ENCODE measurements at regions not wholly inside any gene's neighbourhood (a gene's known extent, or its start where the extent isn't known, plus 50 kb on each side); places are given as distances from the start of the nearest gene placed in this dataset.

DNA sequence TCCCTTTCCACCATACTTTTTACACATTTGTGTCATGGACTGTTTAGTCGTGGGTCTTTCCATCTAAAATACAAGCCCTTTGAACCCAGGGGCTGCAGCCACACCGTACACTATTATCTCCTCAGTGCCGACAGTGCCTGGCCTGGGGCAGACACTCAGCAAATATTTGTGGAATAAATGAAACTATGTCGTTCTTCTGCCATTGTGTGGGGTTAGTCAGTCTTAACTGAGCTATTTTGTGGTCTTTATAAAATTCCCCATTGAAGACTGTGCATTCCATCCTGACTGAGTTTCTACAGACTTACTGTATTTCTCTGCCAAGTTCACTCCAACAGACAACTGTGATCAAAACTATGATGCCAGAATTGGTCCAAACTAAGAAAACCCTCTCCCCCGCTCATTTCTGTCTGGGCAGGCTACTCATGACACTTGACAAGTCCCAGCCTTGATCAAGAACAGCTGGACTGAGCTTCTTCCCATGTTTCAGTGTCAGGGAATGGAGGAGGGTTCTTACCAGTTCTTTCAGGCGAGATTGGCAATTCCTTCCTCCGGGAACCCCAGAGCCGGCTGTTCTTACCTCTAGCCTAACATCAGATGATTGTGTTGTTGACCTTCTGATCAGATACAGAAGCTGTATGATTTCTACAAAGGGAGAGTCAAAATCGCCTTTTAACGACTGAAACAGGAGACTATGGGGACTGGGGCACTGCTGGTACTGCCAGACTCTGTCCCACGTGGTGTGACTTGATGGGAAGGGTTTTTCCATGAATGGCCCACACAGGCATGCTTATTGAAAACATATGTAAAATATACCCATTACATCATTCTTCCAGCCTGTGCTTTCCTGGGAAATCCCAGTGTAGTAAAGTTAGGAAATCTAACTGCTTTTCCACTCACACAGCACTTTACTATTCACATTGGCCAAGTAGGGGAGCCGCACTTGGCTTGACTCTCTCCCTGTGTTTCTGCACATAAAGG, 77.4 kb upstream of the NPAS2 start:
- Histone ChIP-seq H3K23ac (ENCODE audit: low read depth, low read length, poor library complexity) (no peak overlapping the region), H3K36me3 (replicated peaks in 1 of 2; ENCODE audit: control insufficient read depth in 2 of 2, insufficient read depth in 2 of 2, low read length in 2 of 2) (no peaks in the 10 kb centered on the region), H3K4ac (ENCODE audit: low read length) (no peak overlapping the region), H2BK5ac (ENCODE audit: low read length) (no peak overlapping the region), H2AK5ac (ENCODE audit: low read depth, low read length) (no peak overlapping the region), H4K91ac (ENCODE audit: low read depth, low read length, poor library complexity) (no peak overlapping the region), H2AFZ (ENCODE audit: low read length) (no peak overlapping the region), H3K4me3 (ENCODE audit: low read length in 2 of 2) (no peak overlapping the region), H3K14ac (ENCODE audit: low read length) (no peak overlapping the region), H3K4me1 (ENCODE audit: control insufficient read depth in 2 of 2, insufficient read depth in 1 of 2, low read depth in 1 of 2, low read length in 2 of 2) (peaks cover 0 to 1% of the 10 kb centered on the region in 2 donors), H2BK15ac (ENCODE audit: low read length) (no peak overlapping the region), H3K27ac (replicated peaks; ENCODE audit: low read length) (no peak overlapping the region), H3K18ac (ENCODE audit: low read length) (no peak overlapping the region), H2BK120ac (ENCODE audit: low read depth, low read length) (no peak overlapping the region), H3K9ac (ENCODE audit: low read depth, low read length, poor library complexity) (no peak overlapping the region), H3K4me2 (ENCODE audit: insufficient read depth, low read length, poor library complexity, severe bottlenecking) (no peak overlapping the region), H2BK12ac (ENCODE audit: low read length) (no peak overlapping the region), H3K27me3 (ENCODE audit: control insufficient read depth in 3 of 3, insufficient read depth in 3 of 3, low read depth in 1 of 3, low read length in 3 of 3) (no peaks in the 10 kb centered on the region), H3K9me3 (replicated peaks in 1 of 2; ENCODE audit: control insufficient read depth in 2 of 2, insufficient read depth in 1 of 2, low read depth in 1 of 2, low read length in 2 of 2) (no peaks in the 10 kb centered on the region), H4K8ac (ENCODE audit: low read depth, low read length) (no peak overlapping the region), H3K79me1 (ENCODE audit: low read depth, low read length) (no peaks in the 10 kb centered on the region)
- DNase-seq (ENCODE audit: low spot score) = no peak
- no CpG with 5 or more reads among the region's 12 CpGs for WGBS, 2 donors (ENCODE audit: extremely low coverage in 2 of 2, insufficient read length in 2 of 2, insufficient replicate concordance in 1 of 2)

DNA sequence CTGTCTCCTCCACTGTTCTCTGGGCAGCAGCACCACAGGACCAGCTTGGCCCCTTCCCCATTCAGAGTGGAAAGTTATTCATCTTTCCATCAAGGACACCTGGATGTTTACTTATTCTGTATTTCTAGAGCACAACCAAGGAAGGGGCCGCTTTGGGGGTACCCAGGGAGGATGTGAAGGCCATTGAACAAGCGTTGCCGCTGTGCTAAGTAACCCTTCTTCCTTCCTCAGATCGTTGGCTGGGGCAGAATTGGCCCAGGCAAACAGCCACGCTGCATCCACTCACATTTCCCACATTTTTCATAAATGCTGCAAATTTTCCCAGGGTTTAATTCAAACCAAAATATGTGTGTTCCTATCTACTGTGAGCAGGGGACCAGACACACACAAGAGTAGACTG, 76.2 kb upstream of the NPAS2 start:
- H3K4me1 ChIP-seq (ENCODE audit: control insufficient read depth in 2 of 2, insufficient read depth in 1 of 2, low read depth in 1 of 2, low read length in 2 of 2) = peaks cover 0 to 1% of the 10 kb centered on the region in 2 donors
- no peaks in the 10 kb centered on the region for H3K79me1 ChIP-seq (ENCODE audit: low read depth, low read length)
- no peak overlapping the region for H4K8ac ChIP-seq (ENCODE audit: low read depth, low read length)
- WGBS, 2 donors (ENCODE audit: extremely low coverage in 2 of 2, insufficient read length in 2 of 2, insufficient replicate concordance in 1 of 2) = no CpG with 5 or more reads among the region's 5 CpGs
- no peak overlapping the region for H3K4me2 ChIP-seq (ENCODE audit: insufficient read depth, low read length, poor library complexity, severe bottlenecking)
- H3K14ac ChIP-seq (ENCODE audit: low read length) = no peak overlapping the region
- H2BK15ac ChIP-seq (ENCODE audit: low read length) = no peak overlapping the region
- DNase-seq (ENCODE audit: low spot score) = no peak
- no peaks in the 10 kb centered on the region for H3K36me3 ChIP-seq (replicated peaks in 1 of 2; ENCODE audit: control insufficient read depth in 2 of 2, insufficient read depth in 2 of 2, low read length in 2 of 2)
- no peaks in the 10 kb centered on the region for H3K27me3 ChIP-seq (ENCODE audit: control insufficient read depth in 3 of 3, insufficient read depth in 3 of 3, low read depth in 1 of 3, low read length in 3 of 3)
- no peak overlapping the region for H2AFZ ChIP-seq (ENCODE audit: low read length)
- H2BK5ac ChIP-seq (ENCODE audit: low read length) = no peak overlapping the region
- no peak overlapping the region for H3K23ac ChIP-seq (ENCODE audit: low read depth, low read length, poor library complexity)
- H2BK12ac ChIP-seq (ENCODE audit: low read length) = no peak overlapping the region
- no peak overlapping the region for H3K9ac ChIP-seq (ENCODE audit: low read depth, low read length, poor library complexity)
- no peaks in the 10 kb centered on the region for H3K9me3 ChIP-seq (replicated peaks in 1 of 2; ENCODE audit: control insufficient read depth in 2 of 2, insufficient read depth in 1 of 2, low read depth in 1 of 2, low read length in 2 of 2)
- H3K4me3 ChIP-seq (ENCODE audit: low read length in 2 of 2) = no peak overlapping the region
- no peak overlapping the region for H4K91ac ChIP-seq (ENCODE audit: low read depth, low read length, poor library complexity)
- H3K18ac ChIP-seq (ENCODE audit: low read length) = no peak overlapping the region
- H2AK5ac ChIP-seq (ENCODE audit: low read depth, low read length) = no peak overlapping the region
- H2BK120ac ChIP-seq (ENCODE audit: low read depth, low read length) = no peak overlapping the region
- no peak overlapping the region for H3K27ac ChIP-seq (replicated peaks; ENCODE audit: low read length)
- no peak overlapping the region for H3K4ac ChIP-seq (ENCODE audit: low read length)

DNA sequence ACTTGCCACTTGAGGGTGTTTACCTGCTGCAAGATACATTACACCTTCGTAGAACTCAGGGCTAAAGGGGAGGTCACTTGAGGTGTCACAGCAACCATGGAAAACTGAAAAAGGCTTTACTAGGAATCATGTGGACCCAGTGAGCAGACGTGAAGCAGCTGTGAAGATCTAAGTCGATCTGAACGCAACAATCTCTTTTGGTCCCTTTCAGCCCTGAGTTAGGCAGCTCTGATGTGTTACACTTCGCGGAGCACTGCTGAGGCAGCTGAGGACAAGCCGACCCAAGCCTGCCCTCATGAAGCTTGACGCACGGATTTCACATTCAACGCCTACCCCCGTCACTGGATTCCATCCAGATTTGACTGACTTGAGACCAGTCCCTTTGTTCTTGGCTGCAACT, 75.8 kb upstream of the NPAS2 start:
- Histone ChIP-seq H2BK12ac (ENCODE audit: low read length) (no peak overlapping the region), H2BK120ac (ENCODE audit: low read depth, low read length) (no peak overlapping the region), H3K27ac (replicated peaks; ENCODE audit: low read length) (no peak overlapping the region), H2BK5ac (ENCODE audit: low read length) (no peak overlapping the region), H3K18ac (ENCODE audit: low read length) (peak overlapping the region; percentile 21), H3K23ac (ENCODE audit: low read depth, low read length, poor library complexity) (no peak overlapping the region), H3K27me3 (ENCODE audit: control insufficient read depth in 3 of 3, insufficient read depth in 3 of 3, low read depth in 1 of 3, low read length in 3 of 3) (no peaks in the 10 kb centered on the region), H3K36me3 (replicated peaks in 1 of 2; ENCODE audit: control insufficient read depth in 2 of 2, insufficient read depth in 2 of 2, low read length in 2 of 2) (no peaks in the 10 kb centered on the region), H4K8ac (ENCODE audit: low read depth, low read length) (no peak overlapping the region), H2AFZ (ENCODE audit: low read length) (no peak overlapping the region), H3K9ac (ENCODE audit: low read depth, low read length, poor library complexity) (no peak overlapping the region), H3K4me2 (ENCODE audit: insufficient read depth, low read length, poor library complexity, severe bottlenecking) (no peak overlapping the region), H3K9me3 (replicated peaks in 1 of 2; ENCODE audit: control insufficient read depth in 2 of 2, insufficient read depth in 1 of 2, low read depth in 1 of 2, low read length in 2 of 2) (no peaks in the 10 kb centered on the region), H2AK5ac (ENCODE audit: low read depth, low read length) (peak overlapping the region; percentile 32), H3K14ac (ENCODE audit: low read length) (no peak overlapping the region), H3K4me1 (ENCODE audit: control insufficient read depth in 2 of 2, insufficient read depth in 1 of 2, low read depth in 1 of 2, low read length in 2 of 2) (peaks cover 0 to 1% of the 10 kb centered on the region in 2 donors), H3K4ac (ENCODE audit: low read length) (no peak overlapping the region), H4K91ac (ENCODE audit: low read depth, low read length, poor library complexity) (no peak overlapping the region), H3K4me3 (ENCODE audit: low read length in 2 of 2) (no peak overlapping the region), H3K79me1 (ENCODE audit: low read depth, low read length) (no peaks in the 10 kb centered on the region), H2BK15ac (ENCODE audit: low read length) (no peak overlapping the region)
- no peak for DNase-seq (ENCODE audit: low spot score)
- no CpG with 5 or more reads among the region's 11 CpGs for WGBS, 2 donors (ENCODE audit: extremely low coverage in 2 of 2, insufficient read length in 2 of 2, insufficient replicate concordance in 1 of 2)

DNA sequence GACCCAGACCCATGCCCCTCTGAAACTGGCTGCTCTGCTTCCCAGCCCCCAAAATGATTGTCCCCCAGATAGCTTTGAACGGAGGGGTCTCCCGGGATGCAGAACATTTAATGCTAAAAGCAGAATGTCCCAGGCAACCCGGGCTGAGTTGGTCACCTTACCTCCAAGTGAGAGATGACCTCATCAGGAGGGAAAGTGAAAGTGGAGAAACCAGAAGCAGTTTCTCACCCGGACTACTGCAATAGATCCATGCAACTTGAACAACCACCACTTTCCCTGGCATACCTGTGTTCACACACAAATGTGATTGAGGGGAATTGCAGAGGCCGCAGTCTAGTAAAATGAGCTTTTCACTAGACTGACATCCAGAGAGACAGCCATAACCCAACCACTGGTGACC, 75.3 kb upstream of the NPAS2 start:
- no peaks in the 10 kb centered on the region for H3K27me3 ChIP-seq (ENCODE audit: control insufficient read depth in 3 of 3, insufficient read depth in 3 of 3, low read depth in 1 of 3, low read length in 3 of 3)
- no peak for DNase-seq (ENCODE audit: low spot score)
- peak overlapping the region; percentile 32 for H2AK5ac ChIP-seq (ENCODE audit: low read depth, low read length)
- H3K4ac ChIP-seq (ENCODE audit: low read length) = no peak overlapping the region
- H3K23ac ChIP-seq (ENCODE audit: low read depth, low read length, poor library complexity) = no peak overlapping the region
- H4K91ac ChIP-seq (ENCODE audit: low read depth, low read length, poor library complexity) = no peak overlapping the region
- no peak overlapping the region for H2BK12ac ChIP-seq (ENCODE audit: low read length)
- peaks cover 0 to 1% of the 10 kb centered on the region in 2 donors for H3K4me1 ChIP-seq (ENCODE audit: control insufficient read depth in 2 of 2, insufficient read depth in 1 of 2, low read depth in 1 of 2, low read length in 2 of 2)
- no CpG with 5 or more reads among the region's 5 CpGs for WGBS, 2 donors (ENCODE audit: extremely low coverage in 2 of 2, insufficient read length in 2 of 2, insufficient replicate concordance in 1 of 2)
- H3K27ac ChIP-seq (replicated peaks; ENCODE audit: low read length) = no peak overlapping the region
- no peaks in the 10 kb centered on the region for H3K9me3 ChIP-seq (replicated peaks in 1 of 2; ENCODE audit: control insufficient read depth in 2 of 2, insufficient read depth in 1 of 2, low read depth in 1 of 2, low read length in 2 of 2)
- peak overlapping the region; percentile 21 for H3K18ac ChIP-seq (ENCODE audit: low read length)
- H2BK5ac ChIP-seq (ENCODE audit: low read length) = no peak overlapping the region
- no peak overlapping the region for H3K14ac ChIP-seq (ENCODE audit: low read length)
- no peaks in the 10 kb centered on the region for H3K36me3 ChIP-seq (replicated peaks in 1 of 2; ENCODE audit: control insufficient read depth in 2 of 2, insufficient read depth in 2 of 2, low read length in 2 of 2)
- no peak overlapping the region for H2BK15ac ChIP-seq (ENCODE audit: low read length)
- H2BK120ac ChIP-seq (ENCODE audit: low read depth, low read length) = no peak overlapping the region
- H3K4me2 ChIP-seq (ENCODE audit: insufficient read depth, low read length, poor library complexity, severe bottlenecking) = no peak overlapping the region
- H4K8ac ChIP-seq (ENCODE audit: low read depth, low read length) = no peak overlapping the region
- H3K9ac ChIP-seq (ENCODE audit: low read depth, low read length, poor library complexity) = no peak overlapping the region
- no peak overlapping the region for H2AFZ ChIP-seq (ENCODE audit: low read length)
- H3K4me3 ChIP-seq (ENCODE audit: low read length in 2 of 2) = no peak overlapping the region
- H3K79me1 ChIP-seq (ENCODE audit: low read depth, low read length) = no peaks in the 10 kb centered on the region

Data from neuronal stem cell (in vitro differentiated cells).